HL-60 (cell line): ENCODE measurements at regions not wholly inside any gene's neighbourhood (a gene's known extent, or its start where the extent isn't known, plus 50 kb on each side); places are given as distances from the start of the nearest gene placed in this dataset.

Experiments used
- POLR2AphosphoS5 ChIP-seq: IDR thresholded peaks from 2 replicates; pipeline ENCODE4 v1.6.1; 2012; ENCODE audit warnings: low read depth
- TF ChIP-seq, protein P1 (sequence below): IDR thresholded peaks from one replicate; pipeline ENCODE4 v1.5.1; 2011; ENCODE audit warnings: low read length, control low read depth, inconsistent platforms; ENCODE audit not compliant: insufficient read depth

DNA sequence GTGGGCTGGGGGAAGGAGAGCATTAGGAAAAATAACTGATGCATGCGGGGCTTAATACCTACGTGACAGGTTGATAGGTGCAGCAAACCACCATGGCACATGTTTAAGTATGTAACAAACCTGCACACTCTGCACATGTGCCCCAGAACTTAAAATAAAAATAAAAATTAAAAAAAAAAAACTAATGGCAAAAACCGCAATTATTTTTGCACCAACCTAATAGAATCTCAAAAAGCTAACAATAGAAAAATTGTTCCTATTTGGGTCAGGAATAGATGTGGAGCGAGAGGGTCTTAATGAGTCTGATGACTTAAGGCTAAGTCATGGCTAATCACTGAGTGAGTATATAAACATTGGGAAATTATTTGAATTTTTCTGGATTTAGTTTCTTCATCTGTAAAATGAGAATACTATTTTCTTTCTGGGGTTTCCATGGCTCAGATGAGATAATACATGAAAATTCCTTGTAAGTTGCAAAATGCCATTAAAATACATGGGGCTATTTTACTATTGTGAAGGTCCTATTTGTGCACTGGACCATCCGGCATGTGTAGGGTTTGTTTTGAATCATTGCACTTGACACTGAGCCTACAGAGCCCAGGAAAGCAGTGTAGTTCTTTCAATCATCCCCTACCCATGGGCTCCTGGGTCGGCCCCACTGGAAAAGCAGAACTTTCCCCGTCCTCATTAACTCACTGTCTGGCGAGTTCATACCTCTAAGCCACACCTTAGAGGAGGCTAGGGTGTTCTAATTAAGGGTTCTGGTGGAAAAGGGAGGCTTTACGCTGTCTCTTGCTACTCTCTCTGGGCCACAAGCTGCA, 164.1 kb upstream of the NTF3 start:
- TF ChIP-seq, protein P1, sequence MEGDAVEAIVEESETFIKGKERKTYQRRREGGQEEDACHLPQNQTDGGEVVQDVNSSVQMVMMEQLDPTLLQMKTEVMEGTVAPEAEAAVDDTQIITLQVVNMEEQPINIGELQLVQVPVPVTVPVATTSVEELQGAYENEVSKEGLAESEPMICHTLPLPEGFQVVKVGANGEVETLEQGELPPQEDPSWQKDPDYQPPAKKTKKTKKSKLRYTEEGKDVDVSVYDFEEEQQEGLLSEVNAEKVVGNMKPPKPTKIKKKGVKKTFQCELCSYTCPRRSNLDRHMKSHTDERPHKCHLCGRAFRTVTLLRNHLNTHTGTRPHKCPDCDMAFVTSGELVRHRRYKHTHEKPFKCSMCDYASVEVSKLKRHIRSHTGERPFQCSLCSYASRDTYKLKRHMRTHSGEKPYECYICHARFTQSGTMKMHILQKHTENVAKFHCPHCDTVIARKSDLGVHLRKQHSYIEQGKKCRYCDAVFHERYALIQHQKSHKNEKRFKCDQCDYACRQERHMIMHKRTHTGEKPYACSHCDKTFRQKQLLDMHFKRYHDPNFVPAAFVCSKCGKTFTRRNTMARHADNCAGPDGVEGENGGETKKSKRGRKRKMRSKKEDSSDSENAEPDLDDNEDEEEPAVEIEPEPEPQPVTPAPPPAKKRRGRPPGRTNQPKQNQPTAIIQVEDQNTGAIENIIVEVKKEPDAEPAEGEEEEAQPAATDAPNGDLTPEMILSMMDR = no peak
- TF ChIP-seq POLR2AphosphoS5 = no peak
